Tibial artery (tissue), 4 donors: ENCODE measurements at regions not wholly inside any gene's neighbourhood (a gene's known extent, or its start where the extent isn't known, plus 50 kb on each side); places are given as distances from the start of the nearest gene placed in this dataset.

Experiments used
- DNase-seq, 2 donors: peaks; one replicate each; pipeline ENCODE4 v3.0.0-alpha.2; 2019
- H3K27ac ChIP-seq, 2 donors: fragments of 200-600 bp; sonication (generic) in 1 of 2; 1 replicate in 1 of 2; 2 replicates in 1 of 2; pipeline ENCODE4 v1.5.1; 2018 to 2019; ENCODE audit warnings: mild to moderate bottlenecking in 1 of 2
- H3K27me3 ChIP-seq, 2 donors: fragments of 200-600 bp; sonication (generic) in 1 of 2; one replicate each; pipeline versions ENCODE4 v1.5.1 to v1.6.0; 2016 to 2019
- H3K36me3 ChIP-seq, 3 donors: fragments of 200-600 bp; sonication (generic) in 2 of 3; one replicate each; pipeline ENCODE4 v1.5.1; 2016 to 2019; ENCODE audit warnings: mild to moderate bottlenecking in 2 of 3
- H3K4me1 ChIP-seq, 4 donors: fragments of 200-600 bp; sonication (generic) in 2 of 4; 1 replicate in 3 of 4; 2 replicates in 1 of 4; pipeline ENCODE4 v1.5.1; 2016 to 2019
- H3K4me3 ChIP-seq, 2 donors: fragments of 200-600 bp; sonication (generic) in 1 of 2; 1 replicate in 1 of 2; 2 replicates in 1 of 2; pipeline ENCODE4 v1.5.1; 2018 to 2019; ENCODE audit warnings: mild to moderate bottlenecking in 2 of 2
- H3K9me3 ChIP-seq, 3 donors: fragments of 200-600 bp; sonication (generic) in 1 of 3; one replicate each; pipeline ENCODE4 v1.5.1; 2016 to 2019
- intact Hi-C: fragments of 100-400 bp; cut with DNase I; formaldehyde crosslinking; loops from one replicate; pipeline ENCODE4 v1.15.0; 2023; ENCODE audit warnings: low total_unique reads
- TF ChIP-seq, protein P1 (sequence below), 2 experiments: fragments of 200-600 bp in 1 of 2; fragments of 450-650 bp in 1 of 2; IDR thresholded peaks; one replicate each; pipeline ENCODE4 v1.5.1; 2017 to 2019; ENCODE audit warnings: antibody characterized with exemption in 2 of 2, mild to moderate bottlenecking in 1 of 2, moderate library complexity in 1 of 2

GRCh38 chr11:89660234-89660633 is 49.9 kb upstream of the TRIM77 start:
- intact Hi-C loops, result no loop called here
- DNase-seq, result no peak
- H3K27me3 ChIP-seq, result no peaks in the 10 kb centered on the region
- TF ChIP-seq, protein P1, sequence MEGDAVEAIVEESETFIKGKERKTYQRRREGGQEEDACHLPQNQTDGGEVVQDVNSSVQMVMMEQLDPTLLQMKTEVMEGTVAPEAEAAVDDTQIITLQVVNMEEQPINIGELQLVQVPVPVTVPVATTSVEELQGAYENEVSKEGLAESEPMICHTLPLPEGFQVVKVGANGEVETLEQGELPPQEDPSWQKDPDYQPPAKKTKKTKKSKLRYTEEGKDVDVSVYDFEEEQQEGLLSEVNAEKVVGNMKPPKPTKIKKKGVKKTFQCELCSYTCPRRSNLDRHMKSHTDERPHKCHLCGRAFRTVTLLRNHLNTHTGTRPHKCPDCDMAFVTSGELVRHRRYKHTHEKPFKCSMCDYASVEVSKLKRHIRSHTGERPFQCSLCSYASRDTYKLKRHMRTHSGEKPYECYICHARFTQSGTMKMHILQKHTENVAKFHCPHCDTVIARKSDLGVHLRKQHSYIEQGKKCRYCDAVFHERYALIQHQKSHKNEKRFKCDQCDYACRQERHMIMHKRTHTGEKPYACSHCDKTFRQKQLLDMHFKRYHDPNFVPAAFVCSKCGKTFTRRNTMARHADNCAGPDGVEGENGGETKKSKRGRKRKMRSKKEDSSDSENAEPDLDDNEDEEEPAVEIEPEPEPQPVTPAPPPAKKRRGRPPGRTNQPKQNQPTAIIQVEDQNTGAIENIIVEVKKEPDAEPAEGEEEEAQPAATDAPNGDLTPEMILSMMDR (IDR thresholded peaks at IDR 0.05), result no peak
- no peaks in the 10 kb centered on the region for H3K4me1 ChIP-seq
- H3K27ac ChIP-seq, result no peak overlapping the region
- H3K36me3 ChIP-seq, result no peaks in the 10 kb centered on the region
- no peaks in the 10 kb centered on the region for H3K9me3 ChIP-seq
- no peak overlapping the region for H3K4me3 ChIP-seq
